ENCODE measurements at regions not wholly inside any gene's neighbourhood (a gene's known extent, or its start where the extent isn't known, plus 50 kb on each side); places are given as distances from the start of the nearest gene placed in this dataset.

DNA sequence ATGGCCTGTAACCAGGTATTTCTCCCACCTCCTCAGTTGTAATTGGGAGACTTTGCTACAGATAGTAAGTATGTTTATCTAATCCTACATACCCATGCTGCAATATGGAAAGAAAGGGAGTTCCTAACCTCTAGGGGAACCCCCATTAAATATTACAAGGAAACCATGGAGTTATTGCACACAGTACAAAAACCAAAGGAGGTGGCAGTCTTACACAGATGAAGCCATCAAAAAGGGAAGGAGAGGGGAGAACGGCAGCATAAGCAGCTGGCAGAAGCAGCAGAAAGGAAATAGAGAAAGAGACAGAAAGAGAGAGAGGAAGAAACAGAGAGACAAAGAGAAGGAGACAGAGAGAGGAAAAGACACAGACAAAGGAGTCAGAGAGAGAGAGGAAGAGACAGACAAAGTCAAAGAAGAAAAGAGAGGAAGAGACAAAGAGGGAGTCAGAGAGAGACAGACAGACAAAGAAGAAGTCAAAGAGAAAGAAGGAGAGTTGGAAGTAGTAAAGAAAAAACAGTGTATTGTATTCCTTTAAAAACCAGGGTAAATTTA lies 142.9 kb downstream of the FASLG start:
- H3K4me3 ChIP-seq (ENCODE audit: low read depth, low read length), result no peak overlapping the region
- no peak overlapping the region for H3K27ac ChIP-seq (ENCODE audit: low read depth, low read length)
- no peaks in the 10 kb centered on the region for H3K79me2 ChIP-seq (ENCODE audit: control insufficient read depth, insufficient read depth, low read length, unreplicated experiment)
- H3K4me1 ChIP-seq (ENCODE audit: control insufficient read depth, insufficient read depth, low read length, unreplicated experiment), result no peaks in the 10 kb centered on the region
- no peak overlapping the region for H2AFZ ChIP-seq (ENCODE audit: low read length, unreplicated experiment)
- H3K27me3 ChIP-seq (ENCODE audit: insufficient read depth, low read length), result no peaks in the 10 kb centered on the region
- H3K36me3 ChIP-seq (ENCODE audit: insufficient read depth, low read length), result no peaks in the 10 kb centered on the region

DNA sequence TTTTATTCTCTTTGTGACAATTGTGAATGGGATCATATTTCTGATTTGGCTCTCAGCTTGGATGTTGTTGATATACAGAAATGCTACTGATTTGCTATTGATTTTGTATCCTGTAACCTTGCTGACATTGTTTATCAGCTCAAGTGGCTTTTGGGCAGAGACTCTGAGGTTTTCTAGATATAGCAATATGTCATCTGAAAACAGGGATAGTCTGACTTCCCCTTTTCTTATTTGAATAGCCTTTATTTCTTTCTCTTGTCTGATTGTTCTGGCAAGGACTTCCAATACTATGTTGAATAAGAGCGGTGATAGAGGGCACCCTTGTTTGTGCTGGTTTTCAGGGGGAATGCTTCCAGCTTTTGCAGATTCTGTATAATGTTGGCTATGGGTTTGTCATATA lies 150.8 kb downstream of the FASLG start:
- no peaks in the 10 kb centered on the region for H3K36me3 ChIP-seq (ENCODE audit: insufficient read depth, low read length)
- H3K79me2 ChIP-seq (ENCODE audit: control insufficient read depth, insufficient read depth, low read length, unreplicated experiment), result no peaks in the 10 kb centered on the region
- no peak overlapping the region for H2AFZ ChIP-seq (ENCODE audit: low read length, unreplicated experiment)
- no peak overlapping the region for H3K27ac ChIP-seq (ENCODE audit: low read depth, low read length)
- H3K4me3 ChIP-seq (ENCODE audit: low read depth, low read length), result no peak overlapping the region
- H3K27me3 ChIP-seq (ENCODE audit: insufficient read depth, low read length), result no peaks in the 10 kb centered on the region
- no peaks in the 10 kb centered on the region for H3K4me1 ChIP-seq (ENCODE audit: control insufficient read depth, insufficient read depth, low read length, unreplicated experiment)

DNA sequence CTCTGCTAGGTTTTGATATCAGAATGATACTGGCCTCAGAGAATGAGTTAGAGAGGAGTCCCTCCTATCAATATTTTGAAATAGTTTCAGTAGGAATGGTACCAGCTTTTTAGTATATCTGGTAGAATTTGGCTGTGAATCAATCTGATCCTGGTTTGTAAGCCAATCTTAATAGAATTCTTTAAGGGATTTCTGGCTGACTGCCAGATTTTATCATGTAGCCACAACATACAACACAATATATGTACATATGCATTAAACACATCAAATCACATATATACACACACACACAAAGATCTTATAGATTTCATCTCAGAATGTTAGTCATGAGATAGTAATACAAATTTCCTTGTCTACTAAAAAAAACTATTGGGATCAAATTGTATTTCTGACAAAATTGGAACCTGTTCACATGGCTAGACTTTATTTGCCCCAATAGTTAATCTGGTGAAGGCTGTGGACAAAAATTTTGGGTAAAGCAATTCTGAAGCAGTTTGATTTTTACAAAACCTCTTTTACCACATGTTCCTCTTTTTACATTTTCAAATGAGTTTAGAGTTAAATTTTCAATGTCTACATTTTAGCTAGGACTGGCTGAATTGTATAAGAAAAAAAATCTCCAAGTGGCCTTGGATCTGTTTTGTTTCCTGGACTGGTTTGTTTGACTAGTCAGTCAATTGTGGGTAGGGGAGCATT lies 151.7 kb downstream of the FASLG start:
- Histone ChIP-seq H2AFZ (ENCODE audit: low read length, unreplicated experiment) (no peak overlapping the region), H3K4me1 (ENCODE audit: control insufficient read depth, insufficient read depth, low read length, unreplicated experiment) (no peaks in the 10 kb centered on the region), H3K36me3 (ENCODE audit: insufficient read depth, low read length) (no peaks in the 10 kb centered on the region), H3K4me3 (ENCODE audit: low read depth, low read length) (no peak overlapping the region), H3K79me2 (ENCODE audit: control insufficient read depth, insufficient read depth, low read length, unreplicated experiment) (no peaks in the 10 kb centered on the region), H3K27ac (ENCODE audit: low read depth, low read length) (no peak overlapping the region), H3K27me3 (ENCODE audit: insufficient read depth, low read length) (no peaks in the 10 kb centered on the region)

DNA sequence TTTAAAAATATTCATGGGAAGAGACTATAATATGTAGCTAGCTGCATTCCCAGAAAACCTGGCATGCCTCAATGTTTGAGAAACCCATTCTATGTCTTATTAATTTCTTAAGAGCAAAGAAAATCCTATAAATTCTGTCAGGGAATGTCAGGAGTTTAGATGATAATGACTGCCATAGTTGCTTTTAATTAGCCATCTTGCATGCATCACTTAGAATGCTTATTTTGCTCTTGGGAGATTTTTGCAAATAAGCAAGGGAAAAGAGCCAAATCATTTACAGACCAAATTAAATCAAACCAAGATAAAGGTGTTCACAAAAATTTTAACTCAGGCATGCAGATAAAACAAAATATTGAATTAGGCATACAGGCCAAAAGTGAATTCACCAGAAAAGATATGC lies 152.8 kb downstream of the FASLG start:
- no peak overlapping the region for H3K27ac ChIP-seq (ENCODE audit: low read depth, low read length)
- H3K36me3 ChIP-seq (ENCODE audit: insufficient read depth, low read length), result no peaks in the 10 kb centered on the region
- no peak overlapping the region for H3K4me3 ChIP-seq (ENCODE audit: low read depth, low read length)
- no peaks in the 10 kb centered on the region for H3K27me3 ChIP-seq (ENCODE audit: insufficient read depth, low read length)
- H3K79me2 ChIP-seq (ENCODE audit: control insufficient read depth, insufficient read depth, low read length, unreplicated experiment), result no peaks in the 10 kb centered on the region
- no peak overlapping the region for H2AFZ ChIP-seq (ENCODE audit: low read length, unreplicated experiment)
- no peaks in the 10 kb centered on the region for H3K4me1 ChIP-seq (ENCODE audit: control insufficient read depth, insufficient read depth, low read length, unreplicated experiment)

DNA sequence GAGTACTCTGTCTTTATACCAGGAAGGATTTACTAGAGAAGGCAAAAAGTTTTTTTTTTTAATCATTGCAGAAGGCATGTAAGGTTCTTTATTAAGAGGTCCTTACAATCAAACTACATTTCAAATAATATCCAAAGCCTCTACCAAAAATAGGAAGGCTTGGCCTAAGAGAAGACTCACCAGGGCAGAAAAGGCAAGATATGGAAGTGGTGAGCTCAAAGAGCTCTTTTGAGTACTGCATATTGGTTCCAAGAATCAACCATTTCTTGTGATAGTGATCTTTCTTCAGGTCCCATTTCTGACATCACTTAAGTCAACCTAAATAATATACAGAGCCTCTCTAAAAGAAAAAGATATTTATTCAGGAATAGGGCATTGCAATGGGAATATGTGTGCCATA lies 153.2 kb downstream of the FASLG start:
- Histone ChIP-seq H3K27ac (ENCODE audit: low read depth, low read length) (no peak overlapping the region), H3K27me3 (ENCODE audit: insufficient read depth, low read length) (no peaks in the 10 kb centered on the region)

DNA sequence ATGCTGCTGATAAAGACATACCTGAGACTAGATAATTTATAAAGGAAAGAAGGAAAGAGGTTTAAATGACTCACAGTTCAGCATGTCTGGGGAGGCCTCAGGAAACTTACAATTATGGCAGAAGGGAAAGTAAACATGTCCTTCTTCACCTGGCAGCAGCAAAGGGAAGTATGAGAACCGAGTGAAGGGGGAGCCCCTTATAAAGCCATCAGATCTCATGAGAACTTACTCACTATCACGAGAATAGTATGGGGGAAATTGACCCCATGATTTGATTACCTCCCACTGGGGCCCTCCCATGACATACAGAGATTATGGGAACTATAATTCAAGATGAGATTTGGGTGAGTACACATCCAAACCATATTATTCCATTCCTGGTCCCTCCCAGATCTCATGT lies 154.4 kb downstream of the FASLG start:
- Histone ChIP-seq H3K4me3 (ENCODE audit: low read depth, low read length) (no peak overlapping the region), H3K4me1 (ENCODE audit: control insufficient read depth, insufficient read depth, low read length, unreplicated experiment) (no peaks in the 10 kb centered on the region), H3K27me3 (ENCODE audit: insufficient read depth, low read length) (no peaks in the 10 kb centered on the region), H3K79me2 (ENCODE audit: control insufficient read depth, insufficient read depth, low read length, unreplicated experiment) (no peaks in the 10 kb centered on the region), H3K27ac (ENCODE audit: low read depth, low read length) (no peak overlapping the region), H2AFZ (ENCODE audit: low read length, unreplicated experiment) (no peak overlapping the region), H3K36me3 (ENCODE audit: insufficient read depth, low read length) (no peaks in the 10 kb centered on the region)

More for the DNA sequence above, 153.2 kb downstream of the FASLG start:
- H3K4me1 ChIP-seq (ENCODE audit: control insufficient read depth, insufficient read depth, low read length, unreplicated experiment), result no peaks in the 10 kb centered on the region
- no peak overlapping the region for H2AFZ ChIP-seq (ENCODE audit: low read length, unreplicated experiment)
- H3K79me2 ChIP-seq (ENCODE audit: control insufficient read depth, insufficient read depth, low read length, unreplicated experiment), result no peaks in the 10 kb centered on the region
- H3K4me3 ChIP-seq (ENCODE audit: low read depth, low read length), result no peak overlapping the region
- no peaks in the 10 kb centered on the region for H3K36me3 ChIP-seq (ENCODE audit: insufficient read depth, low read length)

DNA sequence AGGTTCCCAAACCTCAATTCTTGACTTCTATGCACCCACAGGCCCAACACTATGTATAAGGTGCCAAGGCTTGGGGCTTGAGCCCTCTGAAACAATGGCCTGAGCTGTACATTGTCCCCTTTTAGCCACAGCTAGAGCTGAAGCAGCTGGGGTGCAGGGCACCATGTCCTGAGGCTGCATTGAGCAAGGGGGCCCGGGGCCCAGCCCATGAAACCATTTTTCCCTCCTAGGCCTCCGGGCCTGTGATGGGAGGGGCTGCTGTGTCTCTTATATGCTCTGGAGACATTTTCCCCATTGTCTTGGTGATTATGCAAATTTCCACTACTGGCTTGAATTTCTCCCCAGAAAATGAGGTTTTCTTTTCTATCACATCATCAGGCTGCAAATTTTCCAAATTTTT lies 155.5 kb downstream of the FASLG start:
- Histone ChIP-seq H3K36me3 (ENCODE audit: insufficient read depth, low read length) (no peaks in the 10 kb centered on the region), H3K27ac (ENCODE audit: low read depth, low read length) (no peak overlapping the region), H3K27me3 (ENCODE audit: insufficient read depth, low read length) (no peaks in the 10 kb centered on the region), H3K4me1 (ENCODE audit: control insufficient read depth, insufficient read depth, low read length, unreplicated experiment) (no peaks in the 10 kb centered on the region), H2AFZ (ENCODE audit: low read length, unreplicated experiment) (no peak overlapping the region), H3K79me2 (ENCODE audit: control insufficient read depth, insufficient read depth, low read length, unreplicated experiment) (no peaks in the 10 kb centered on the region), H3K4me3 (ENCODE audit: low read depth, low read length) (no peak overlapping the region)

DNA sequence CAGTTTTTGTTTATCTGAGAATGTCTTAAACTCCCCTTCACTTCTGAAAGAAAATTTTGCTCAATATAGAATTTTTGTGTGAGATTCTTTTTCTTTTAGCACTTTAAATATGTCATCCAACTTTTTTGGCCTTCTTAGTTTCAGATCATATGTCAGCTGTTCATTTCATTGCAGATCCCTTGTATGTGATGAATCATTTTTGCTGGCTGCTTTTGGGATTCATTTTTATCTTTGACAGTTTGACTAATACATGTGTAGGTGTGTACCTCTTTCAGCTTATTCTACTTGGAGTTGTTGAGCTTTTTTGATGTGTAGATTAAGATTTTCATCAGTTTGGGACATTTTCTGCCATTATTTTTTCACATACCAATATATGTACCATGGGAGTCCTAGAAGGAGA lies 156.8 kb downstream of the FASLG start:
- Histone ChIP-seq H3K36me3 (ENCODE audit: insufficient read depth, low read length) (no peaks in the 10 kb centered on the region), H3K27me3 (ENCODE audit: insufficient read depth, low read length) (no peaks in the 10 kb centered on the region), H3K27ac (ENCODE audit: low read depth, low read length) (no peak overlapping the region)

DNA sequence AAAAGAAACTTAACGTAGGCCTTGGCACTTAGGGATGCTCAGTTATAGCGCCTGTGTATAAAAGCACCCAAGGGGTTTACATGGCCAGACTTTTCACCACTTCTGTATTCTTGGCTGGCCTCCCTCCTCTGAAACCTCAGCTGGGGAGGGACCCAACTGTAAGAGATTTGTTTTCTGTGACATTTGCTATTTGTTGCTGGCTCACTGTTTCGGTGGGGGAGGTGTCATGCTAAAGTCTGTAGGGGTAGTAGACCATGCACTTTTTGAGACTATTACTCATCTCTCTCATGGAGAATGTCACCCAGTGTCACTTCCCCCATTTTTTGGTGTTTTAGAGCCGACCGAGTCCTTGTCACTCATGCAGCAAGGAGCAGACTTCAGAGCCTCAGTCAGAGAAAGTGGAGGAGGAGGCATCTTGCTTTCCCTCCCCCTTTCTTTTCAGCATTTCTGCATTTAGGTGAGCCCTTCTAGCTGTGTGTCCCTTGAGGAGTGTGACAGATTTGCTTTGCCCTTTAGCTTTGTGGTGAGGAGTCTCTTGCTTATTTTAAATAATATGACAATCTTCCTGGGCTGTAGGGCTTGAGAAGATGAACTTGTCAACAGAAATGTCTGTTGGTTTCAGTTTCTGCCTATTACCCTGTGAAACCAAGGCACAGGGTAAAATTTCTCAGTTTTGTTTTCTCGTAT lies 160.1 kb downstream of the FASLG start:
- H3K4me3 ChIP-seq (ENCODE audit: low read depth, low read length), result no peak overlapping the region
- H3K79me2 ChIP-seq (ENCODE audit: control insufficient read depth, insufficient read depth, low read length, unreplicated experiment), result no peaks in the 10 kb centered on the region
- H3K27me3 ChIP-seq (ENCODE audit: insufficient read depth, low read length), result no peaks in the 10 kb centered on the region
- H3K27ac ChIP-seq (ENCODE audit: low read depth, low read length), result no peak overlapping the region
- H3K4me1 ChIP-seq (ENCODE audit: control insufficient read depth, insufficient read depth, low read length, unreplicated experiment), result peaks cover 31% of the 10 kb centered on the region
- no peak overlapping the region for H2AFZ ChIP-seq (ENCODE audit: low read length, unreplicated experiment)
- no peaks in the 10 kb centered on the region for H3K36me3 ChIP-seq (ENCODE audit: insufficient read depth, low read length)

More for the DNA sequence above, 156.8 kb downstream of the FASLG start:
- Histone ChIP-seq H2AFZ (ENCODE audit: low read length, unreplicated experiment) (no peak overlapping the region), H3K4me1 (ENCODE audit: control insufficient read depth, insufficient read depth, low read length, unreplicated experiment) (peaks cover 4% of the 10 kb centered on the region), H3K79me2 (ENCODE audit: control insufficient read depth, insufficient read depth, low read length, unreplicated experiment) (no peaks in the 10 kb centered on the region), H3K4me3 (ENCODE audit: low read depth, low read length) (no peak overlapping the region)

DNA sequence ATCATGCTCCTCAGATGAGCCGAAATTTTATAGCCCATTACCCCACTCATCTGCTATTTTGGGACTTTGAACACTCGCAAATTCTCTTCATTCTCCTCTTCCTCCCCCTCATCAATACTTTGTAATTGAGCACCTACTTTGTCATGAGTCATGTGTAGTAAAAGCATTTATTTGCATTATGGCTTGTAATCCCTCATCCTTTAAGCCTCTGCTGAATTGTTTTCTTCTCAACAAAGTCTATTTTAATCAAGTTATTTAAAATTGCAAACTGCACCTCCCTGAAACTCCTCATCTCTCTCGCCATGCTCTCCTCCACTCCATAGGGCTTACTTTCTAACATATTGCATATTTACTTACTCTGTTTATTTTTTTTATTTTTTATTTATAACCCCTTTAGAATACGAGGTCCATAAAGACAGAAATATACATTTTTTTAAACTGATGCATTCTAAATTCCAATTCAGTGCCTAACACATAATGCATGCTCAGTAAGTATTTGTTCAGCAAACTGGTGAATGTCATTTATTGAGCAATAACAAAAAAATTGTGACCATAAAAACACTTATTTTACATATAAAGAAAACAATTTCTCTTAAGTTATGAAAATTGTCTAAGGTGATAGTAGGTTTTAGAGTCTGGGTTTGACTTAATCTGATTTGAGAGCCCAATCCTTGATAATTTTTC lies 161.7 kb downstream of the FASLG start:
- Histone ChIP-seq H3K4me3 (ENCODE audit: low read depth, low read length) (no peak overlapping the region), H3K27me3 (ENCODE audit: insufficient read depth, low read length) (no peaks in the 10 kb centered on the region), H3K36me3 (ENCODE audit: insufficient read depth, low read length) (no peaks in the 10 kb centered on the region), H2AFZ (ENCODE audit: low read length, unreplicated experiment) (no peak overlapping the region), H3K4me1 (ENCODE audit: control insufficient read depth, insufficient read depth, low read length, unreplicated experiment) (peaks cover 37% of the 10 kb centered on the region), H3K27ac (ENCODE audit: low read depth, low read length) (peak overlapping the region; percentile 60), H3K79me2 (ENCODE audit: control insufficient read depth, insufficient read depth, low read length, unreplicated experiment) (no peaks in the 10 kb centered on the region)
